GM21526 (cell line): ENCODE measurements at regions not wholly inside any gene's neighbourhood (a gene's known extent, or its start where the extent isn't known, plus 50 kb on each side); places are given as distances from the start of the nearest gene placed in this dataset.
"Not testable (repeated sequence)": the region's sequence is repeated elsewhere in the genome, so short reads cannot be mapped to it uniquely, and the experiment has no call there.

ENCODE experiments used
- ATAC-seq: cut with Tn5 transposase; IDR thresholded peaks from one replicate; pipeline ENCODE4 v1.9.1; 2021; ENCODE audit warnings: moderate library complexity; ENCODE audit not compliant: unreplicated experiment, low FRiP score

GRCh38 chr16:85202051-85202601, 89.9 kb upstream of the CIBAR2 start:
- ATAC-seq = no peak

DNA sequence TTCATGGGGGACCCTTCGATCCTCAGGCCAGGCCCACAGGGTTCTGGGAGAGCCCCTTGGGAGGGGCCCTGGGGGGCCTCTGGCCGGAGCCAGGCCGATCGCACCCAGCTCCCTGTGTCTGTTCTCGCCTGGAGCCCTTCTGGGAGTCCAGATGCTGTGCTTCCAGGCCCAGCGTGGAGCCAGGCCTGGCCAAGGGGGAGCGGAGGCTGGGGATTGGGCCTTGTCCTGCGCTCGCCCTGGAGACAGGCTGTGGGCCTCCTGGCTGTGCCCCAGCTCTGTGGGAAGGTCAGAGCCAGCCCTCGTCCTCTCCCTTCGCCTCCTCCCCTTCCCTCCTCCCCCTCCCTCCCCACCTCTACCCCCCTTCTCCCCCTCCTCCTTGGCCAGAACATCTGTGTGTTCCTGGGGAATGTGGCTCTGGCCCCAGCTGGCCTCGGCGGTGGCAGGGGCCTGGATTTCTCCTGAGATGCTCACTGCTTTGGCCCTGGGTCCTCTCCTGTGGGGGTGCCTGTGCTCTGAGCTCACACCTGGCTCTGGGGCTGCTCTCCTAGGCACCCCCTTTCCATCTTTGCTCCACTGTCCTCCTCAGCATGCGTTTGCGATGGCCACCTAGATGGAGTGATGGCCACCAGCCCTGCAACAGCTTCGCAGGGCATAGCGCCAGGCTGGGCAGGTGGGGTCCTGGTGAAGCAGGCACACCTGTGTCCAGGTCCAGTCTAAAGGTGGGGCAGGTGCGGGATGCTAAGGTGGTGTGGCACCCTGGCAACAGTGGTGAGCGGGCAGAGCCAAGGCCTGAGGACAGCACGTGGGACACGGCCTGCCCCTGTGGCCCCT, 90.6 kb upstream of the CIBAR2 start:
- ATAC-seq = no peak

DNA sequence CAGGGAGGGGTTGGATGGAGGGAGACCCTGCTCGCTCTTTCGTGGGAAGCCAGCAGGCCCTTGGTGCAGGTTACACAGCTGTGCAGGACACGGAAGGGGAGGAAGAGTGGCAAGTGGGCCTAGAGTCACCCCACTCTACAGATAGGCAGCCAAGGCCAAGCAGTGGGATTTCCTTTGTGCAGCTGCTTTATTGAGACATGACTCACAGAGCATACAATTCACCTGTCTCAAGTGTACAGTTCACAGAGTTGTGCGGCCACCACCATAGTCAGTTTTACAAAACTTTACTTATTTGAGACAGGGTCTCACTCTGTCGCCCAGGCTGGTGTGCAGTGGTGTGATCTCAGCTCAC, 91.2 kb upstream of the CIBAR2 start:
- ATAC-seq = no peak

DNA sequence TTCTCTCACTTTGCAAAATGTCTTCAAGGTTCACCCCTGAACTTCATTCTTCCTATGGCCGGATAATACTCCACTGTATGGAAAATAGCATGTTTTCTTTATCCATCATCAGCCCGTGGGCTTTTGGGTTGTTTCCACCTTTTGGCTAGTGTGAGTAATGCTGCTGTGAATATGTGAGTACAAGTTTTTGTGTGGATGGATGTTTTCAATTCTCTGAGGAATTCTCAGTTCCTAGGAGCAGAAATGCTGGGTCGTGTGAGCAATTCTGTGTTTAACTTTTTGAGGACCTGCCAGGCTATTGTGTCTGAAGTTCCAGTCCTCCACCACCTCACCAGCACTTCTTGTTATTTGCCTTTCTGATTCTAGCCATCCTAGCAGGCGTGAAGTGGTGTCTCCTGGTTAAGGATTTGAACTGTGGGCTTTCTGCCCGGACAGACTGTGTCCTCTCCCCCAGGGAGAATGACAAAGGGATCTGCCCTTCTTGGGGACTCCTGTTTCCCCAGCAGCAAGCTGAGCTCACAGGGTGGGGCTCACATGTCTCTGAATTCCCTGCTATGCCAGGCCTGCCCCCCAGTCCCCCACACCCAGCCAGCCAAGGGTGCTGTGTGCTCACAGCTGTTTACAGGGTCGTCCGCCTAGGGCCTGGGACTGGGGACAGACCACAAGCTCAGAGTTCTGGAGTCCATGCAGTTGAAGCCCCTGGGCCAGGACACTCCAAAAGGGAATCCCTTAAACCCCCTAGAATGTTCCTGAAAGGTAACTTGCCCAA, 92.2 kb upstream of the CIBAR2 start:
- ATAC-seq = no peak

DNA sequence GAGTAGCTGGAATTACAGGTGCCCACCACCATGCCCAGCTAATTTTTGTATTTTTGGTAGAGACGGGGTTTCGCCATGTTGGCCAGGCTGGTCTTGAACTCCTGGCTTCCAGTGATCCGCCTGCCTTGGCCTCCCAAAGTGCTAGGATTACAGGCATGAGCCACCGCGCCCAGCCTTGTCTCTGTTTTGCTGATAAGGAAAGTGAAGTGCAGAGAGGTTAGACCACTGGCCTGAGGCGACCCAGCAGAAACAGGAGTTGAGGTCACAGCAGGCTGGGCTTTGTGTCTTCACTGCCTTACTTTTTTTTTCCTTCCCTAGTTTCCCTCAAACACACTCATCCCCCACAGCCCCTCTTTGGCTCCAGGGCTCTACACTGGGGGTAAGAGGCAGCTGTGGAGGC, 93.0 kb upstream of the CIBAR2 start:
- not testable (repeated sequence) for ATAC-seq

DNA sequence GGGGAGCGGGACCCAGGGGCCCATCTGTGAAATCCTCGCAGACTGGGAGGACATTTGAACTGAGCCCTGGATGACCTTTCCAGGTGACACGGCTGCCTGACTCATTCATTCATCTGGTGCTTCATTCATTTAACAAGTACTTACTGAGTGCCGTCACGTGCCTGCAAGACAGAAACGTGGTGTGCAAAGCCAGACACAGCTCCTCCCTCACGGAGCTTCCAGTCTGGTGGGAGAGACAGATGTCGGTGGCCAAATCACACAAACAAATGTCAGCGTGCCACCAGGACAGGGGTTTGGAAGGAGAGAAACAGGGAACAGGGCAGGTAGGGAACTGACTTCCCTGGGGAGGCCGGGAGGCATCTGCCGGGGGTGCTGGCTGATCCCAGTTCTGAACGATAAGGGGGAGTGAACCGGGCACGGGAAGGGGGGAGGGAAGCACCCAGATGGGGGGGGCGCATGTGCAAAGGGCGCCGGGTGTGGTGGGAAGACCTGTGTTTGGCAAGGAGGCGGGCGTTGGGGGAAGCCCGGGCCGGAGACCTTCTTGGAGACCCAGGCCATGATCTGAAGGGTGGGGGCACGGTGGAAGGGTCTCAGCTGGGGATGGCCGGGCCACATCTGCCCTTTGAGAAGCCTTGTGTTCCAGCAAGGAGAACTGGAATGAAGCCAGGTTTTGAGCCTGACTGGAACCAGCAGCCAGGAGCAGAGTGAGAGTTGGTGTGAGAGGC, 93.6 kb upstream of the CIBAR2 start:
- ATAC-seq = no peak

GRCh38 chr16:85206472-85207356, 94.4 kb upstream of the CIBAR2 start:
- no peak for ATAC-seq

DNA sequence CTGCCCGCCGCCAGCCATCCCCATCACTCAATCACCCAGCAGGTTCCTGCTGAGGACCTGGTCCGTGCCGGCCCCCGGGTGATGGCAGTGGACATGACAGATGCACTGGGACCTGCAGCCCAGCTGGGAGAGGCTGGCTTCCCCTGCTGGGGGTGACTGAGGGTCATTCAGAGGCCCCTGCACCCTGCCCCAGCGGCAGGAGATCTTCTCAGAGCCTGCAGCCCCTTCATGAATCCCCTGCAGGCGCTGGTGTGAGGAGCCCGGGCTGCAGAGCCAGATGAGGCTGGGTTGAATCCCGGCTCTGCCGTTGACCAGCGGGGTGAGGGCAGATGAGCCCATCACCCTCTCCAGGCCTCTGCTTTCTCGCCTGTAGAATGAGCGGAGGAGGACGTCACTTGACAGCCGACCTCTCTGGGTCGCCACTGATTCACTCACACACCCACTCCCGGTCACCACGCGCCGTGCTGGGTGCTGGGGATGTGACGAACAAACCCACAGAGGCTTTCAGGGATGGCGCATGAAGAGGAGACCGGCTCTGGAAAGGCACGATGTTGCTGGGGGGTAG, 95.2 kb upstream of the CIBAR2 start:
- ATAC-seq = no peak

GRCh38 chr16:85208181-85208580, 95.9 kb upstream of the CIBAR2 start:
- no peak for ATAC-seq

- ATAC-seq = no peak
Observed at GRCh38 chr16:85208643-85209520, 96.6 kb upstream of the CIBAR2 start.

DNA sequence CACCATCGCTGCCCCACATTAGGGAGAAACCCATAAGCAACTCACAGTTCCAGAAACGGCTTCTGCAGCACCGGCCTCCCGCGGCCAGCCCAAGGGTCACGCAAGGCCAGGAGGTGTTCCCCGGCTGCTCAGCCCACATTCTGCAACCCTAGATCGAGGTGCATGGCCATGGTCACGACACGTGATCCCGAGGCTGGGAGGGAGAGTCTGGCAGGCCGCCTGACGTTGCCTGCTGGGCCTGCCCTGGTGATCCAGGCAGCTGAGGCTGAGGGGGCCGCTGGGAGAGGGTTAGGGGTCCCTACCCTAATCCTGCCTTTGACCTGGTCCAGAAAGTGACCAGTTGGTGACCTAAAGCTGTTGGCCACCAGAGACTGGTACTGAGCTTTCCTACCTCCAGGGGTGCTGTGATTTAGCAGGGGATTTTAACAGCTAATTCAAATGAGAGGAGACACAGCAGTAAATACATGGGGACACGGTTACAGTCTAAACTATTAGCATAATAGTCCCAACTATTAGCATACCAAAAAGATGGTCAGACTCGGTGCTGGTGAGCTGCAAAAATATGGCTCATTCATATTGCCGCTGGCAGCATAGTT, 97.4 kb upstream of the CIBAR2 start:
- no peak for ATAC-seq

- ATAC-seq = no peak
Observed at GRCh38 chr16:85210423-85211169, 98.3 kb upstream of the CIBAR2 start.

- no peak for ATAC-seq
Observed at GRCh38 chr16:85211271-85211801, 99.1 kb upstream of the CIBAR2 start.

- ATAC-seq = no peak
Observed at GRCh38 chr16:85213926-85214675, 101.8 kb upstream of the CIBAR2 start.

DNA sequence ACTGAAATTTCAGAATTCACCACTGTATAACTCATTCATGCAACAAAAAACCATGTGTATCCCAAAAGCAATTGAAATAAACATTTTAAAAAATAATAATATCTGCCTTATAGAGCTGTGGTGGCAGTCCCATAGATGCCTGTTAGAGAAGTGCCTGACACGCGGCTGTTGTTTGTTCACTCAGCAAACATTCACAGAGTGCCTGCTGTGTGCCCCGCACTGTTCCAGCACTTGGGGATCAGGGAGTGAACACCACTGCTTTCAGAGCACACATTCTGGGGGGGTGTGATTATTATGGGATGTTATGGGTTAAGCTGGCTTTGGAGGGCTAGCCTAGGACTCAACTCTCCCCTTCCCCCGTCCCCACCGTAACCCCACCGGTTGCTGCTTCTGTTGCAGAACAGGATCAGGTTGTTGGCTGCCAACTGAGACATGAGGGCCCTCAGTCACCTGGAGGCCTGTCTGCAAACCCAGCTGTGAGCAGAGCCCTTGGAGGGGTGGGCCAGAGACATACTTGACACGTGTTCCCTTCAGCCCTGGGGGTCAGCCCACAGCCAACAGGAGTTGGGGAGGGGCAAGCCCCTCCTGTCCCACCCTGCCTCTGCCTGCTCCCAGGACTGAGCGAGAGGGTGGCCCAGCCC, 103.3 kb upstream of the CIBAR2 start:
- ATAC-seq = no peak
